ENCODE measurements at regions not wholly inside any gene's neighbourhood (a gene's known extent, or its start where the extent isn't known, plus 50 kb on each side); places are given as distances from the start of the nearest gene placed in this dataset.

- no peak for TF ChIP-seq POLR2AphosphoS5 (IDR thresholded peaks at IDR 0.05; ENCODE audit: low read depth)
- TF ChIP-seq CTCF (conservative IDR thresholded peaks at IDR 0.05; ENCODE audit: low read depth in 2 of 2): no peak
- TF ChIP-seq EZH2phosphoT487 (IDR thresholded peaks at IDR 0.05; ENCODE audit: unreplicated experiment): no peak
- TF ChIP-seq EZH2 (IDR thresholded peaks at IDR 0.05; ENCODE audit: low read depth, unreplicated experiment): no peak
- TF ChIP-seq REST (IDR thresholded peaks at IDR 0.05; ENCODE audit: unreplicated experiment): no peak
- no peak for TF ChIP-seq ETS1 (IDR thresholded peaks at IDR 0.05)
- TF ChIP-seq JUNB (IDR thresholded peaks at IDR 0.05; ENCODE audit: unreplicated experiment): no peak
- TF ChIP-seq CREB1 (CRISPR knock-in tag; IDR thresholded peaks at IDR 0.05; ENCODE audit: low read depth): no peak
- TF ChIP-seq ZNF331 (CRISPR knock-in tag; IDR thresholded peaks at IDR 0.05; ENCODE audit: low read depth): no peak
- no peak for TF ChIP-seq ZNF462 (CRISPR knock-in tag; IDR thresholded peaks at IDR 0.05)
Measured at GRCh38 chr2:234309431-234309830, 187.4 kb downstream of the ARL4C start.
